Stimulated activated CD8-positive, alpha-beta memory T cell treated with anti-CD3 and anti-CD28 coated beads, Interleukin-15, amount 100 ng/mL, for 4 hours (primary cell): ENCODE measurements at regions not wholly inside any gene's neighbourhood (a gene's known extent, or its start where the extent isn't known, plus 50 kb on each side); places are given as distances from the start of the nearest gene placed in this dataset.

Source experiments
- DNase-seq, 2 donors: peaks; one replicate each; pipeline ENCODE4 v3.0.0-alpha.2; 2020; ENCODE audit warnings: low read depth in 2 of 2

DNA sequence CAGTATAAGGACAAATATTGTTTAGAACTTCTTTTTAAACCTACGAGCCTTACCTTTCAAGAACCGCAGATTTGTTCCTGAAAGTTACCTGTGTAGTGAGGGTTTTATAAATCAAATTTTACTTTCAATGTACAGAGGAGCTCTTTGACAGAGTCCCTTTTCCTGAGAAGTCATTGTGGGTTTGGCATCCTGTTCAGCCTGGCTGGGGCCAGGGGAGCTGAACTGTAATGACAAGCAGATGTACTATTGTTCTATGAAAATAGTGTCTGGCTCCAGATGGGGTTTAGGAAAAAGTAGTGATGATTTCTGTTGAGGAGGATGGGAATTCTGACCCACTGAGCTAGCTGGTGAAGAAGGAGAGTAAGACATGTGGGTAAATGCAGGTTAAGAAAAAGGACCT lies 196.2 kb upstream of the PGRMC2 start:
- DNase-seq: no peak

DNA sequence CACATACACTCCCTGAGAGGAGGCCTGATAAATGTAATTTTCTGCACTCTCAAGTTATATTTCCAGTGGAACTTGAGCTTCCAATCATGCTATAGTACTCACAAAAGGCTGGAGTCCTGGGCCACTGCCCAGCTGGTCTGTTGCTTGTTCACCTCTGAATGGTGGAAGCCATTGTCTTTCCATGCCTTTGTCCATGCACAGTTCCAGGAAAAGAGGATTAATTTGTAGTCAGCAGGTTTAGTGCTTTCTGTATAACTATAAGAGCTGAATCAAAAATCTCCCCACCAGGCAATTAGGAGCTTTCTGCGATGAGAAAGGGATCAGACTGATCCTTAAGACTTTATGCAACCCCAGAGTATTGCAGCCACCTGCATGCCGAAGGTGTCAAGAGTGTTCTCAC lies 195.4 kb upstream of the PGRMC2 start:
- no peak for DNase-seq

DNA sequence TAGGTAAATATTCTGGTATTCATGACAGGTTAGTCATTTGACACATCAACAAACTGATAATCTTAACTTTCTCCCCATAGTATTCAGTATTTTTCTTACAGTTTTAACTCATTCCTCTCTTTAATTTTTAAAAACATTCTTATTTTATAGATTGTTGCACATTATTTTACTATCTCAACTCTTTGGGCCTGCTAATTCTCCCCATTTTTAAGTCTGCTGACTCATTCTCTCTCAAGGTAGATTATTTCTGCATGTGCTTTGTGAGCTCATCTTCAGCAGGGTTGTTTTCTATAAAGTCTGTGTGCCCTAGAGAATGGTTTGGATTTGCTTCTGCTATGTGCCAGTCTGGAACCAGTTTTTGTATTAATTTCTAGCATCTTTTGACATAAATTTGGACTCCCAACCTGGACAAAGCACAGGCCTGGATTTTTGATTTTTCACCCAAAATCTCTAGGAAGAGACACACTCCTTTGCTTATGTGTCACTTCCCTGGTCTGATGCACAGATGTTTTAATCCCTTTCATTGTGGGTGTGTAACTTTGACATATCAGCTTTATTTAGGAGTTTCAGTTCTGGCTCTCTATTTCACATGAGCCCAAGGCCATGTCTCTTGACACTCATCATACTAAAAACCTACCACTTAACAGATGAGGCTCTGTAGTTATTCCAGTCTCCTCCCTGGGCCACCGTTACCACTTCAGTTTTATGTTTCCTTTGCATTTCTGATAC lies 194.3 kb upstream of the PGRMC2 start:
- no peak for DNase-seq

DNA sequence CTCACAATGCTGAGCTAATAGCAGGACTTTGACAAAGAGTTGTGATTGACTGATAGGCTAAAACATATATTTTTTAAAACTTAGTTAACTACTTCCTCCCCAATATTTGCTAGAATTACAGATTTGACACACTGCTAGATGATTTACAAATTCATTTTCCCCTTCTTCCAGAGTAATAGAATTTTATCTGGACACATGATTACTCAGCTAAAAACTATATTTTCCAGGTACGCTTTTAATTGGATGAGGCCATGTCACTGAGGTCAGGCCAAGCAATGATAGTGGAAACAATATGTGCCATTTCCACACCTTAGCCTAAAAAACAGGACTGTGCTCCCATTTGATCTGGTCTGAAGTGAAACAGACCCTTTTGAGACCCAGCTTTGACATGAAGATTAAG lies 193.3 kb upstream of the PGRMC2 start:
- no peak for DNase-seq

DNA sequence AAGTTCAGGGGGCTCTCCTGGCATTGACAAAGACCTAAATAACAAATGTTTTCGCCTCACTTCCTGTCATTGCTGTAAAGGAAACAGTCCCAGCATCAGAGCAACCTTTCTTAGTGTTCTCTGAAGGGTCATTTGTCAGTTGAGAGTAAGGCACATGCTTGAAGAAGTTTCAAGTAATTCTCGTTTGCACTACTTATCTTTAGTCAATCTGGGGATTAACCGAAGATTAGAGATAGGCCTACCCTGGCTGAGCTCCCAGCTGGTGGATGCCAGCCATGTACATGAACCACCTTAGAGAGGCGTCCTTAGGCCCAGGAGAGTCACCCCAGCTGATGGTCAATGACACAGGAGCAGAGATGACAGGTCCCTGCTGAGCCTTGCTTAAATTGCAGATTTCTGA lies 189.9 kb upstream of the PGRMC2 start:
- DNase-seq: no peak

DNA sequence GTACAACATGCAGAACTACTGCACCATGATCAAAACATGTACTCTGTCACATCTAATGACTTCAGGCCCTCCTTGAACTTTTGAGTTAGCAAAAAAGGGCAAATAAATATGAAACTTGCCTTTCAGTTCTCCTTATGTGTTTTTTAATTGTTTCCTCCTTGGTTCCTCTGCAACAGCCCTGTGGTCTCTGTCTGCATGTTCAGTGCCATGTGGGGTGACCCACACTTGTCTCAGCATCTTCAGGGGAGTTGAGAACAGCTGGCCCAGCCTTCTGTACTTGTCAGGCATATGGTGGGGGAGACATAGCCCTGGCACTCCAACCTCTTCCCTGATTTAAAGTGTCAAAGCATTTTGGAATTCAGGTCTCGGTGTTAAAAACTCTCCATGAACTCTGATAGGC lies 188.0 kb upstream of the PGRMC2 start:
- DNase-seq: no peak

DNA sequence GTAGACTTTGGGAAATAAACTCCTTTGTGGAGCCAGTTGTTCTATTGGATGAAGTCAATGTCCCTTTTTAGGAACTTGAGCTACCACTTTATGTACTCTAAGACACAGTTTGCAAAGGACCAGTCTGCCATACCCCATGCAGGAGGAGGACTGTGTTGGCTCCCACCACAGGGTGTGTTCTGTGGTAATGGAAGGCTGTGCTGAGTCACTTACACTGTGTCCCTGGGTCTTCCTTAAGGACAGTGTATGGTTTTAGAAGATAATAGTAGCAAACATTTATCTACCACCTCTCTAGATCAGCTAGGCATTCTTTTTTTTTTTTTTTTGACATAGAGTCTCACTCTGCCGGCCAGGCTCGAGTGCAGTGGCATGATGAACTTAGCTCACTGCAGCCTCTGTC lies 184.0 kb upstream of the PGRMC2 start:
- no peak for DNase-seq

DNA sequence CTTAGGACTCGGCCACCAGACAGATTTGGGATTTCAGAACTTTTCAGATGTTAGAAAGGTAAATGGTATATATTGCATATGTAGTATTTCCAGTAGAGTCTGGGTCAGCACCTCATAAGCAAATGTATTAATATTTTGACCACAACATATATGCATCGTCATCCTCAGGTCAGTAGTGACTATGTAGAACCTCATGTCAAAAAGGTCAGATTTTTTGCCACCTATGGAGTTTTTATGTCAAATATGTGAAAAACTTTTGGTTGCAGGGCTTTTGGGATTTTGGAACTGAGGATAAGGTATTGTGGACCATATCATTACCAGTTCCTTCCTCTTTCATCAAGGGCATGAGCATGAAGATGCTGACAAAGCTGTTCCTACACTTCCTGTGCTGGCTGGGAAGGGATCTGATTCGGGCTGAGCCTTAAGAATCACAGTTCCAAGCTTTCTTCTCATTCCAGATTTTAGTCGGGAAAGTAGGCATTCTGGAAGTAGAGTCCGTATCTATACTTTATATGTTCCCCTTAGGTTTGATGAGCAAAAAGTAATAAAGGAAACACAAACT lies 183.0 kb upstream of the PGRMC2 start:
- DNase-seq: no peak

DNA sequence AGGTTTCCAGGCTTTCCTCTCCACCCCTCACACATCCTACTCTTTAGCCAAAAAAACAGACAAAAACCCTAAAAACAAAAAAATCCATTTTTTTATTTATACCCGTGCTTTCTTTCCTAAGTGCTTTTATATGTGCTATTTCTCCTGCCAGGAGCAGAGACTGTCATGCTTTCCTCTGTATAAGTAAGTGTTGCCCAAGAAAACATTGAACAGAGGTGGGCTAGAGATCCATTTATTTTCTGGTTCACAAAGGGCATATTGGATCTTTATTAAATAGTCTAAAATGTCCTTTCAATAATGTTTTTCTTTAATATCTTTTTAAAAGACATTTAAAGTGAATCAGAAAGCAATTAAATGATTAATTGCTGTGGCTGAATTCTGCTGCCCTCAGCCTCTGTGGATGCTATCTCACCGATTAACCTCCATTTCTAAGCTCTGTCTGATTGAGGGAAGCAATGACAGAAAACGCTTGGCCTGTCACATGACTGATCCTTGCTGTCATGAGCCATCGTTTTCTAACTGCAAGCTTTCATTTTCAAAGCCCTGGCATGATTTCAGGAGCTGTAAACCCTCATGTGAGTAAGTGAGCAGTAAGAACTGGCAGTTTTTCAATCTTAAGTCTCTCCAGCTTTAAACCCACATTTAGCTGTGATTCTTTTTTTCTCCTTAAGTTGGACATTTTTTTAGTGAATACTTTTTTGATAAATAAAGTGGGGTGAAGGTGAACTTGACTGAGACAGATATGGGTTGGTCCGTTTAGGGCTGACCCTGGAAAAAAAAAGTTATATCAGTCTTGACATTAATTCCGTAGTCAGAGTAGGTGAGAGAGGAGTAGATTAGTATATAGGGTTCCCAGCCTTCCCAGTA lies 180.7 kb upstream of the PGRMC2 start:
- DNase-seq: no peak

DNA sequence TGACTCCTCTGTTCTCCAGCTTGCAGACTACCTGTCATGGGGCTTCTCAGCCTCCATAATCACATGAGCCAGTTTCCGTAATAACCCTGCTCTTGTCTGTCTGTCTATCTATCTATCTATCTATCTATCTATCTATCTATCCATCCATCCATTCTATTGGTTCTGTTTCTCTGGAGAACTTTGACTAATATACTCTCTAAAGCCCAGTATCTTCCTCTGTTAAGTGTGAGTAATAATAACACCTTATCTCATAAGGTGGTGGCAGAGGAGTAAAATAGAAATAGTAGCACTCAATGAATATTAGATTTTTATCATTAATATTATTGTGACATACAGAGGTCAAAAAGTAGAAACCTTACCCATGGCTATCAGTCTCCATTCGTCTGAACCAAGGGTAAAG lies 177.9 kb upstream of the PGRMC2 start:
- no peak for DNase-seq

DNA sequence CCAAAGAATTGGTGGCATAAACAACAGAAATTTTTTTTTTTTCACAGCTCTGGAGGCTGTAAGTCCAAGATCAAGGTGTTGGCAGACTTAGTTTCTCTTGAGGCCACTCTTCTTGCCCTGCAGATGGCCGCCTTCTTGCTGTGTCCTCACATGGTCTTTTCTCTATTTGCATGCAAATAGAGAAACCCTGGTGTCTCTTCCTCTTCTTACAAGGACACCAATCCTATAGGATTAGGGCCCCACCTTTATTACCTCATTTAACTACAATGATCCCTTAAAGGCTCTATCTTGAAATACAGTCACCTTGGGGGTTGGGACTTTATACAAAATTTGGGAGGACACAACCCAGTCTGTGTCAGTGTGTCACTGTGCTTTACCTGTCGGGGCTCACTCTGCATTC lies 175.4 kb upstream of the PGRMC2 start:
- no peak for DNase-seq

DNA sequence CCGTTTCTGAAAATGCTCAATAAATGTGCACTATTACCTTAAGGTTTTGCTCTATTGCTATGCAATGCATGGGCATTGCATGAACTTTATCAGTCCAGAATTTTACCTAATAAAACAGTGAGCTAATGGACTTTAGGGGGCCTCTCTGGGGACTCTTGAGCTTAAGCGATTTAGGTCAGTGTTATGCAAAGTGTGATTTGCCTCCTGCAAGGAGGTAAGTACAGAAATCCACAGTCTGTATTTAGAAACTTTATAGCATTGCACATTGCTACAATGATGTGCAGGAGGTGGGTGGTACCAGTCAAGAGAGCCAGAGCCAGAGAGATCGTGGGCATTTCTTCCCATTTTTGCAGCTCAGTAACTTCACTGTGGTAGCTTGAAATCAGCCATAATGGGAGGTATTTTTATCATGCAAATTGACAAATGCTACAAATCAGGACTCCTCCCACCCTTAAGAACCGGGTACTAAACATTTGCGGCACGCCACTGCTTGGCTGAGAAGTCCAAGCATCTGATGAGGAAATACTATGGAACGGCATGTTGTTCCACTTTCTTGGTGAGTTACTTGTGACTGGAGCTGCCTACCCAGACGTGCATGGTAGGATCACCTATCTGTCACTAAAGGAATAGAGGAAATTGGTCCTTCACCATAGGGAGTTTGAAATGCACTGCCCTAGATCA lies 174.6 kb upstream of the PGRMC2 start:
- no peak for DNase-seq

DNA sequence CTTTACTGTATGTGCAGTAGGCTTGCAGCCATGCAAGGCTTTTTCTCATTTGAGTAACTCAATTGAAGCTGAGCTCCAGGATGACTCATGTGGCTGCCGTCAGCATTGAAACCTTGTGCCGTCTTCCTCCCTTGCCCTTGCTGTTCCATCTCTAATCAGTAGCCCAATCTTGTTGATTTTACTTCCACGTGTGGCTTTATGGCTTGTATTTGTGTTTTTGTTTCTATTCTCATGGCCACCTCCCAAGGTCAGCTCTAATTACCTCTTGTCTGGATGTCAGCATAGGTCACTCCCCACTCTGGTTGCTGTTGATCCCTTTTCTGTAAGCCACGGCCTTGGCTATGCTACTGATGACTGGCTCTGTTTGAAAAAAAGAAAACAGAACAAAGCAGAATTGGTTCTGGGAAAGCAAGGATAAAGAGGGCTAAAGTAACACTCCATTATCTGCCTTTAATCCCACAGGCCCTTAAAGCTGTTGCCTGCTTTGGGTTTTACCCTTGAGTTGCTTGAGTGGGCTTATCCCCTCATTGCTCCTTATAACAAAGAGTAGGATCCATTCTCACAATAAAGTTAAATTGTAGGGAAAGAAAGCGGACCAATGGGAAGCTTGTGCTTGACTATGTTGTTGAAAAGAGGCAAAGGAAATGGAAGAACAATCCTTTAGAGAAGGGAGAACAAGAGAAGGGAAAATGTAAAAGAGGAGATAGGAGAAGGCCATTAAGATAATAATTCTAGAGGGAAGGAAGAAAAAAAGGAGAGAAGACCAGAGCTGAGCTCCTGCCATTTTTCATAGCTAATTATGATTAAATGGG lies 173.9 kb upstream of the PGRMC2 start:
- DNase-seq: no peak

DNA sequence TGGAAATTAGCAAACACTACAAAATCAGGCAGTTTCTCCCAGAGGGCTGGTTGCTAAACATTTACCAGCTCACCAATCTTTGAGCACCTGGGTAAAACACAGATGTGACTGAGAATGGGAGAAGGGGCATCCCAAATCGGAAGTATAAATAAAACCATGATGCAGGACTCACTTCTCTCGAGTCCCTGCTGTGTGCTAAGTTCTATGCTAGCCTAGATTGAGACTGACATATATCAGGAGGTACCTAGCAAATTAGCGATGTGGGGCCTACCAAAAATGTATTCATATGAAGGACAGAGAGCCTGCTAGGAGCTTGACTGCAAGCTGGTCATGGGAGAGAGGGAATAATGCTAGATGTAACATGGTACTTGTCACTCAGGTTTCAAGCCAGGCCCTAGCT lies 171.9 kb upstream of the PGRMC2 start:
- no peak for DNase-seq

DNA sequence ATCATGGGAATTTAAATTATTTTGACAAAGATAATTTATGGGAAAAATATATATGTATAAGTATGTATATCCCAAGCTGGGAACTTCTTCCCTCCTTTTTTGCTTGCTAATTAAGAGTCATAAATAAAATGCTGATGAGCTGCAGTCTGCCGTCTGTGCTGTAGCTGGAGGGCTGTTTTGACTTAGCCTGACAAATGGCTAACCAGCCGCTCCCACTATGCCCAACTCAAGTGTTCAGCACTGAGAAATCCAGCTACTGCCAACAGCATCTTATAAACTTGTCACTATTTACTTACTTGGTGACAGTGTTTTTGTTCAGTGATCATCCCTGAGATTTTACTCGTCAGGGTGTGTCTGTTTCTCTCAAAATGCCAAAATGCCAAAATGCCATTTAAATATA lies 171.2 kb upstream of the PGRMC2 start:
- no peak for DNase-seq

DNA sequence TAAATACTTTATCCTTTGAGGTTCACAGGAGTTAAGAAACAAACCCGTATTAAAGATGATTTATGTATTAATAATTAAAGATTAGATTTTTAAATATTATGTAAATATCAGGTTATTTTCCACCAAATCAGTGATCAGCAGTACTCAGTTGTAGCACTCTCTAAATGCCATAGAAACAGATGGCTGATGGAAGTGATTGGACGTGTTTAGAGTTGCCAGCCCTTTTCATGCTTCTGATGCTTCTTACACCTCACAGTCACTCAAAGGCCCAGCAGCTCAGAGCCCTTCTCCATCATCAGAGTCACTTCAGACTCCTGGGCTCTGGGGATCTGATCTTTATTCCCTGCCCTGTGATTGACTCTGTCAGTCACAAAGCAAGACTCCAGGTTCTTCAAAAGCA lies 170.1 kb upstream of the PGRMC2 start:
- no peak for DNase-seq

DNA sequence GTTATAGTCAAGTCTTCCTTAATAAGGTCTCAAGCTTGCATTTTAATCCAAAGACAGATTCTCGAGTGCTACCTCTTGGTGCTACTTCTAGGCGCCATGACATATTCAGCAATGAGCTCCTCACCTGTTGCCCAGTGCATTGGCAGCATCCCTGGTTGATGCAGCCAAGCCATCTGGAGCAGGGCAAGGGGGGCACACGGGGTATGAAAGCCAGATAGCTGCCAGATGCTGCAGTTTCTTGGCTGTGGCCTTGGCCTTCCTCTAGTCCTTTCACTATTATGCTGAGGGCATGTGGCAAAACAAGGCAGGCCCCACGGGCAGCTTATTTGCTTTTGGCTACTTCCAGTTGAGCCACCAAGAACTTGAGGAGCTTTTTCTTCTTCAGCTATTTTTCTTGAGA lies 168.6 kb upstream of the PGRMC2 start:
- DNase-seq: no peak

DNA sequence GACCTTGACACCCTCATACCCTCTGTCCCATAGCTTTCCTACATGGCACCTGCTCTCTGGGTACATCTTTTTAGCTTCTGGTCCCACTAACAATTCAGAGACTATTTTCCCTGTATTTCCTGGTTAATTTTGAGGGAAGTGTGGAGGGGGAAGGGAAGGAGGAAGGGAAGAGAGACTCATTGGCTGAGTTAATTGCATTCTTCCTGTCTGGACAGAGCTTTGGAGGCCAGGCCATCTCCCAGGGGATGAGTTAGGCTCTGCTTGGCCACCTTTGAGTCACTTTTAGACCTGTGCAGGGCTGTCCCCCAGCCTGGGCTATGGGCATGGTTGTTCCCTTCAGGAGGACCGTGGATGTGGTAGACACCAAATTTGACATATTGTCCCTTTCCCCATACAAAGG lies 167.9 kb upstream of the PGRMC2 start:
- DNase-seq: no peak

DNA sequence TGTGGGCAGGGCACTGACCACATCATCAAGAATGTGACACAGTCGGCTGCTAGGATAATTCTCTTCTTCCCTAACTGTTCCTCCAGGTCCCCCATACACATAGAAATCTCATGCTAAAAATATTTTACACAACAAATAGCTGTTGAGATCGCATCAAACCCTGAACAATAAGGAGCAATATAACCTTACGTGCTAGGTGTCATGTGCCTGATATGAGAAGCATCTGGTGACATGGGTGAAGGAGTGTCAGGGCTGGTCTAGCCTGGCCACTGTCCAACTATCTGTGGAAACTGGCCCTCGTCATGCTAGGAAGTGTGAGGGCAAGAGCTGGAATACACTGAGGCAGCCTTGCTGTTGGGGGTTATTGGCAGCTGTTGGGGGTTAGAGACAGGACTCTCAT lies 167.3 kb upstream of the PGRMC2 start:
- DNase-seq: no peak

DNA sequence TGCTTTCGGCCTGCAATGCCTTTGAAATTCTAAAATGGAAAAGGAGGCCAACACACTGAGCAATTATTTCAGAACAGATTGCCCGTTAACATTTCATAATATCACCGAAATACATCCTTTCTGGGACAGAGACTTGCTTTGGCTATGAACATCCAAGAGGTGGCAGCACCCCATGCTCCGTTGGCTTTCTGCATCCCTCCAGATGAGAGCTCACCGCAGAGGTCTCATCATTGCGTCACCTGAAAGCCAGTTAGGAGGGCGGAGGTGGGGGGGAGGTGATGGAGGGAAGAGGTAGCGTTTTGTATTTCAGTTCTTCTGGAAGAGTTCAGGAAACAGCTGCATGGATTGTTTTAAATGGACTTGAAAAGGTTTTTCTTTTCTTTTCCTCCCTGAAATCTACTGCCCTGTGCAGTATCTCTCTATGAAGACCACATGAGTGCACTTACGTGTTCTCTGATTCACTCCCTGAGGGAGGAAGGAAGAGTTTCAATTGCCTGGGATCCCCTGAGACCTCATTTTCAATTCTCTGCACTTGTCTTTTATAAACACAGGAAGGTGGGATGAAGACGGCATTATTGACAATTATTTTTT lies 166.8 kb upstream of the PGRMC2 start:
- DNase-seq: peak; percentile 29 to 41

DNA sequence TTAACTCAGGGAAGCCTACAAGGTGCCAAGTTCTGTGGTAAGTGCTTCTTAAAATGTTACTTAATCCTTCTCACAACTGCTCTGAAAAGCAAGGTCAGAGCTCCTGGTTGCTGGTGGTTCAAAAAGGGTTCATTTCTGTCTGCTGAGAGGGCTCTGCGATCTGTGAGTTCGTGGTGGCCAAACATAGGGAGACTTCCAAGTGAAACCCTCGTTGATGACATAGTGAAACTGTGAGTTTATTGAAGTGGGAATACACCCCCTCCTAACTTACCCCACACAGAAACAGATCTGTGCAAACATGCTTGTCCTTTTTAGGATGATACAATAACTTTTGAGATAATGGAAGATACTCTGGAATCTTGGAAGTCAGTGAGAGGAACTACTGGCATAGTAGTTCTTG lies 164.8 kb upstream of the PGRMC2 start:
- no peak for DNase-seq
